Adrenal gland (tissue), 5 donors: ENCODE measurements at regions not wholly inside any gene's neighbourhood (a gene's known extent, or its start where the extent isn't known, plus 50 kb on each side); places are given as distances from the start of the nearest gene placed in this dataset.

Source experiments
- CTCF ChIP-seq, 6 experiments: fragments of 450-650 bp in 4 of 6; fragments of 200-600 bp in 2 of 6; sonication (generic) in 1 of 6; IDR thresholded peaks; 1 replicate in 5 of 6; 2 replicates in 1 of 6; pipeline versions ENCODE4 v1.5.1 to v1.8.0; 2016 to 2021; ENCODE audit warnings: antibody characterized with exemption in 6 of 6, mild to moderate bottlenecking in 2 of 6, moderate library complexity in 1 of 6
- POLR2A ChIP-seq, 2 donors: fragments of 450-650 bp; IDR thresholded peaks; one replicate each; pipeline ENCODE4 v1.6.1; 2017; ENCODE audit warnings: antibody characterized with exemption in 2 of 2, mild to moderate bottlenecking in 2 of 2, moderate library complexity in 1 of 2
- donor health status: DM: no; HTN: no; CAD: no.

- TF ChIP-seq CTCF (IDR thresholded peaks at IDR 0.05) (no peak), POLR2A (IDR thresholded peaks at IDR 0.05) (no peak)
Measured at GRCh38 chr3:99159220-99159762, 257.8 kb upstream of the DCBLD2 start.
